AG20443 (cell line): ENCODE measurements at regions not wholly inside any gene's neighbourhood (a gene's known extent, or its start where the extent isn't known, plus 50 kb on each side); places are given as distances from the start of the nearest gene placed in this dataset.
"Not testable (repeated sequence)": the region's sequence is repeated elsewhere in the genome, so short reads cannot be mapped to it uniquely, and the experiment has no call there.

ENCODE experiments used
- DNase-seq: peaks from one replicate; pipeline ENCODE4 v3.0.0; 2012; ENCODE audit warnings: low spot score, mixed read lengths

DNA sequence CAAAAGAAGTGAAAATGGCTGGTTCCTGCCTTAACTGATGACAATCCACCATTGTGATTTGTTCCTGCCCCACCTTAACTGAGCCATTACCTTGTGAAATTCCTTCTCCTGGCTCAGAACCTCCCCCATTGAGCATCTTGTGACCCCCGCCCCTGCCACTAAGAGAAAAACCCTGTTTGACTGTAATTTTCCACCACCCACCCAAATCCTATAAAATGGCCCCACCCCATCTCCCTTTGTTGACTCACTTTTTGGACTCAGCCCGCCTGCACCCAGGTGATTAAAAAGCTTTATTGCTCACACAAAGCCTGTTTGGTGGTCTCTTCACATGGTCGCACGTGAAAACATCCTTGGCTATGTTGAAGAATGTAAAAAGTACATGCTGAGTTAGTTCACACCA, 197.6 kb upstream of the FBN2 start:
- not testable (repeated sequence) for DNase-seq

DNA sequence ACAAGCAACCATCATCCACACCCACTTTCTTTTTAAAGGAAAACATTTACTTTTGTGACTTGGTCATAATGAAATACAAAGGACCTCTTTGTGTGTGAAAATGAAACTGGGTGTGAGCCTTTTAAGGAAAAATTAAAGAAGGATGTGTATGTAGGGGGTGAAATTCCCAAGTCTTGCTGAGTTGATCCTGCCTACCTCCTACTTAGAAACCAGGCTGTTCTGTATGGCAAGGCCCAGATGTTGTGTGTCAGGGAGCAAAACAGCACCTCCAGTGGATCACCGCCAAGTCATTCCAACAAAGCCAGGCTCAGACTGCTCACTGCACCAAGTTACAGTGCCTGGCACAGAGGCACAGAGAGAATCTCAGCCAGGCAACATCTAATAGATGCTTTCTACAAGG, 198.5 kb upstream of the FBN2 start:
- no peak for DNase-seq

GRCh38 chr5:128749136-128749898, 211.3 kb upstream of the FBN2 start:
- DNase-seq: no peak

DNA sequence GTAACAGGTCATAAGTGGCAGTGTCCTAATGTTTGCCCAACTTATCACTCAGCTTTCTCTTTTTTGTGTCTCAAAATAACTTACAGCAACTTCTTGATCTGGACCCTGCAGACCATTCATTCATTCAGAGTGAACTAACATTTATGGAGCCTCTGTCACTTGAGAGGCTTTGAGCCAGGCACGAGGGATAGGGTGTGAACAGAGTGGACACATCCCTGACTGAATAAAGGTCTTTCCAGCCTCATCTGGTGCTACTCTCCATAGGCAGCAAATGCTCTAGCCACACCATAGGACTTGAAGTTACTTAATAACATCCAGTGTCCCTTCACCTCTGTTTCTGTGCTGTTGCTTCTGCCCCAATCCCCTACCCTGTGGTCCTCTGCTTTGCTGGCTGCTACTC, 212.1 kb upstream of the FBN2 start:
- DNase-seq: no peak

GRCh38 chr5:128757196-128757959, 207.9 kb upstream of the SLC27A6 start:
- no peak for DNase-seq

GRCh38 chr5:128762661-128763306, 202.5 kb upstream of the SLC27A6 start:
- no peak for DNase-seq

DNA sequence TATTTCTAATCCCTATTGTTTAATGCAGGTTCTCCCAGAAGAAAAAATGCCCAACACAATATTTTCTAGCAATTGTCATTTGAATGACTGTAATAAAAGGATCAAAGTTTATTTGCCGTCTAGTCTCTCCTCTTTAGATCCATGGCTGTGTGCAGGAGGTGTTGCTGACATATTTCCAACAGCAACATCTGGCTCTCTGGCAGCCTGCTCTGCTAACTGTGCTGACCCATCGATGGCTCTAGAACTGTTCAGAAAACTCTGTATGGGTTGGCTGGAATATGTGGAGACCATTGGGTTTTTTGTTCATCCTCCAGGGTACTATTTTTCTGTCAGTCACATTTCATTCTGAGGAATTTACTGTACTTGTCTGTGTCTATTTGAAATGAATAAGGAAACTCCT, 202.0 kb upstream of the SLC27A6 start:
- no peak for DNase-seq

- no peak for DNase-seq
These were observed 200.5 kb upstream of the SLC27A6 start for GRCh38 chr5:128764601-128765310.

DNA sequence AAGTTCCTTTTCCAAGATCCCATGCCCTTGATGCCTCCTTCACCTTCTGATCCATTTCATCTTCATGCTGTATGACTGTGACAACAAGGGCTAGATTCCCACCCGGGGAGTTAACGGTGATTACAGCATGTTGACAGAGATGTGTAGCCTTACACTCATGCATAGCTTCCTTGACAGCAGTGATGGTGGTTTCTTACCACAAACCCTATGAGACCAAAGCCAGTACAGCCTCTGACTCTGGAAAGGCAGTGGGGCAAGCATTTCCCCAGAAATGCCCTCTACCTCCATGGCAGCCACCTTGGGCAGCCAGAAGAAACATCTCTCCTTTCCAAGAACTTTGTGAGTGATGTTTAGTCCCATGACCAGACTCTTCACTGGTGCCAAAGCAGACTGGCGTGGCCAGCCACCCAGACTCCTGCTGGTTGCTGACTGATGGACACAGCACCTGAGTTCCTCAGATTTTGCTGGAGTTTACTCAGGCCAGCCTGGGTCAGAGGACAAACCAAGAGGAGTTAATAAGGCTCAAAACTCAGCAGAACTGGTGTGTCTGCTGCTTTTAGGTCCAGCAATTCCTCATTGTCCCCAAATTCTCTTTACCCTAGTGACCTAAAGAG, 199.7 kb upstream of the SLC27A6 start:
- DNase-seq: no peak

- no peak for DNase-seq
These were observed 198.9 kb upstream of the SLC27A6 start for GRCh38 chr5:128766406-128766805.

DNA sequence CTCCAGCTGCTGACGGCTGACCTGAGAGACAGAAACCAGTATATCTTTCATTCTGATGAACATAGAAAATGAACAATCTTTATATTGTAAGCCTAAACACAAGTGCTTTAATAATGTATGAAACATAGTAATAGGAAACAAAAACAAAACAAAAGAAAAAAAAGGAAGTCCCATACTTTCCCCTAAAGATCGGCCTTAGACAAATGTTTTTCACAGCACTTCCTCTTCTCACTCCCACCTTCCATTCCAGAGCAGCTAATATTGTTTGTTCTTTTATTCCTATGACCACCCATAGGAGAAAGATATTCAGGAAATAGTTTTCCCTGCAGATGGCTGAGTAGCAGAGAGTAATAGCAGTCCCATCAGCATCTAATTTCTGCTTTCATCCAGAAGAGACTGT, 194.4 kb upstream of the SLC27A6 start:
- no peak for DNase-seq

DNA sequence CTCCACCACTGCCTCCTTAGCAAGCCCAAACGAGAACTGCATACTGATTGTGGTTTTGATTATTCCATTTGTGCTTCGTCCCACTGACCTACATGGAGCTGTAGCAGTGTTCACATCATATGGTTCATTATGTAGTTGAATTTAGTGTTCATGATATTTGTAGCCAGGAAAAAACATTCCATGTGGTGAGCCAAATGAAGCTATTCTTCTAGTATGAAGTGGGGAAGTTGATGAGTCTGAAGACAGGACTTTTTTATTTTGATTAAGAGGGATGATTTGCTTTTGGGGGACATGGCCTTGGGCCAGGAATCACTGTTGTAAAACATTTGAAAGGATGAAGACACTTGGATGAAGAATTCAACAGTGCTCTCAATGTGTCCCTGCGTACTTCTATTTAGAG, 192.9 kb upstream of the SLC27A6 start:
- DNase-seq: no peak

DNA sequence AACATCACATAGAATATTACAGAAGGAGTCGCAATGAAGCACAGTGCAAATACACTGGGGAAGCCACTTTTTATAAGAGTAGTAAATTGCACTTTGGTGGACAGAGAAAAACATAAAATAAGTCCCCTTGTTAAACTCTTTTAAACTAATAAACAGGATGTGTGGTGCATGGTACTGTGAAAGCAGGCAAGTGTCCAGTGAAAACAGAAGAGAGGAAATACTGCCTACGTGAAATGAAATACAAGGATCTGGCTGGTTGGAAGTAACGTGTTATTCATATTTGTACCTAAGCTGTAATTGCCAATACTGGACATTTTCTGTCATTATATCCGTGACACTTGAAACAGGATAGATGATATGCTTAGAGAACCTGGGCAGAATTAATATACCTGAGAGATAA, 191.9 kb upstream of the SLC27A6 start:
- DNase-seq: no peak

DNA sequence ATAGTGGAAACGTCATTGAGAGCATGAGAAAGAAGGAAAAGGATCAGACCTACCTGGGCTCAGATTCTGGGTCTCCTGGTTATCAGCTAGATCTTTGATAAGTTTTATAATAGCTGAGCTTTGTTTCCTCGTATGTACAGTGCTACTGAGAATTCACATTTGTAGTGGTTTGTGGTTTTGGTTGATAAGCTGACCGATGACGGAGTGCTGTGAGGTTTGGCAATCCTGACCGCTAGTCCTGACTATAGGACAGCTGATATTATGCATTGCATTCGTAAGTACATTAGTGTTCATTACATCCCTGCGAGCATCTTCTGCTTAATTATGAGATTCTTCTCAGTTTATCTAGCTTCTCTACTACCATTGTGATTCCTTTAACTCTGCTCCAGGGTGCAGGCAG, 190.7 kb upstream of the SLC27A6 start:
- DNase-seq: no peak

DNA sequence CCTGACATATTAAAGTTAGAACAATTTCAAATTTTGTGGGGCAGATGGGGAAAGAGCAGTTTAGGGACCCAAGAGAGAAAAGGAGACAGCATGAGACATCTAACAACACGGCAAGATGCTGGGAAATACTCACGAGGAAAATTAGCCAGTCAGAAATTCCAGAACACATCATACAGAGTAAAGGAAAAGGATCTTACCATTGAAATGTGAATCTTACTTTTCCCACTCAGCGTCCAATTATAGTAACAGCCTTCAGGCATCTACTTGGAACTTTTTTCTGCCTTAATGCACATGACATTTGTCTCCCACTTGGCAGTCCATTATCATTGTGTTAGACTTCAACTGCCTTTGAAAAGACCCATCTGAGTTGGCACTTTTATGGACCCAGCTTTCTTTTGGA, 189.7 kb upstream of the SLC27A6 start:
- no peak for DNase-seq

DNA sequence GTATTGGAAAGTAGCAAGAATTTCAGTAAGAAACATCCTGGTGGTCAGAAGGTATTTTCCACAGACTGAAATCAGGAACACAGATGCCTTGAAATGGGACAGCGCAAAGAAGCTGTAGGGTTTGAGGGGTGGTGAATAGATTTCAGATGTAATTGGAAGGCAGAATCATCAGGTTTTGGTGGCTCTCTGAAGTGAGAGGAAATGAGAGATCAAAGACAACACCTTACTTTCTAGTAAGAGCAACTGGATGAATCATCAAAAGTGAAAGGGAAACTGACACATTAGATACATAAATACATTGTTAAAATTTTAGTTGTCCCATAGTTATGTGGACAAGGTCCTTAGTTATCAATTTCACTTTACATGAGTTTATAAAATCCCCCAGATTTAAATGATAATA, 188.2 kb upstream of the SLC27A6 start:
- DNase-seq: no peak

DNA sequence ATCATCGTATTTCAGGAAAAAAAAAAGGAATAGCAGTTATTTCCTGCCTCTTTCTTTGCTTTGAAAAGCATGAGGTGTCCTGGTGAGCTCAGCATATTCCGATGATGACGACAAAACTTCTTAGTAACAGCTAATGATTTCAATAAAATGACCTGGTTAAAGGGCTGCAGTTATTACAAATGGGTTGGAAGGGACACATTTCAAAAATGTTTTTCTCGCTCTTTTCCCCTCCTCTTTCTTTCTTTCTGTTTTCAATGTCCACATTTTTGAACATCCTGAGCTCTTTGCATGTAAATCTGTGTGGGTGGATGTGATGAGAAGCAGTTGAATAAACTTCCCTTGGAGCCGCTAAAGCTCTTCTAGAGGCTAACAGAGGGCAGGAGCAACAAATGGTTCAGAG, 186.8 kb upstream of the SLC27A6 start:
- no peak for DNase-seq

DNA sequence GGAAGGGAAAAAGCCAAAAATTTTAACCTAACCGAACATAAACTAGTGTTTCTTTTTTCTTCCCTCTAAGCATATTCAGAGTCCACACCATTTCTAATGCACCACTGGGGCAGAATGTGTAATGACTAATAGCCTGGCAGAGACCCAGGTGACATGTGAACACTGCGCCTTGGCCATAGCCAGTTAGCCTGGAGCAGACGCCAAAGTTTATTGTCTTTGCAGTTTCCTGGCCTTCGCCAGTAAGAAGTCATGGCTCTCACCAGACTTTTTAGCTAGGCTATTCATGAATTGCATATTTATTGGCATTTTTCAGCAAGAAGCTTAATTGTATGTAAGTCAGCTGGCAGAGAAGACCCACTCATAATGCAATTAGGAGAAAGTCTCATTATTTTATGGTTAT, 182.8 kb upstream of the SLC27A6 start:
- no peak for DNase-seq

DNA sequence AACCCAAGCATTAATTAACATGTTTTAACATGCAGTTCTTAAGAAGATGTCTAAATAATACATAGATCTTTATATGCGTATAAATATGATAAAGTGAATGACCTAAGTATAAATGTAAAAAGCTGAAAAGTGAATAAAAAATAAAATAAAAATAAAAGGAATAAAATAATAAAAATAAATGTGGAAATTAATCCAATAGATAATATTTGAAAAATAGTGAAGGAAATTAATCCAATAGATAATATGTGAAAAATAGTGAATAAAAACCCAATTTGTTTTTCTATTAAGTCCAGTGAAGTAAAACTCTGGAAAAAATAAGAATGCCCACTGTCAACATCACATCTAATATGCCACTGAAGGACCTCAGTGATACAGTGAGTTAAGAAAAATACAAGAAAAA, 180.6 kb upstream of the SLC27A6 start:
- DNase-seq: no peak

- no peak for DNase-seq
These were observed 174.0 kb upstream of the SLC27A6 start for GRCh38 chr5:128791312-128791711.

DNA sequence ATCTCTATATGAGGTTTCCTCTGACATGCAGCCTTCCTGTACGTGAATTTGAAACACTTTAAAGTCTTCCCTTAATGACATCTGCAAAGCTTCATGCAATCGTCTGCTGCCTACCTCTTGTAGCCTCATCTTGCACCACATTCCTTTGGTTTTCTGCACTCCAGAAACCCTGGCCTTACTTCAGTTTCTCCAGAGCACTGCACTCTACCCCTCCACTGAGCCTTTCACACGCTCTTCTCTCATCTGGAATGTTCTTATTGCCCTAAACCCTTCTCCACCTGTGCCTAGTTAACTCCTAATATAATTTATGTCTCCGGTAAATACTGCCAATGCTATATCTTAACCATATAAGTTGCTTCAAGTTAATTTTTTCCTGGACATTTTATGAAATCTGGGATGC, 168.8 kb upstream of the SLC27A6 start:
- no peak for DNase-seq

DNA sequence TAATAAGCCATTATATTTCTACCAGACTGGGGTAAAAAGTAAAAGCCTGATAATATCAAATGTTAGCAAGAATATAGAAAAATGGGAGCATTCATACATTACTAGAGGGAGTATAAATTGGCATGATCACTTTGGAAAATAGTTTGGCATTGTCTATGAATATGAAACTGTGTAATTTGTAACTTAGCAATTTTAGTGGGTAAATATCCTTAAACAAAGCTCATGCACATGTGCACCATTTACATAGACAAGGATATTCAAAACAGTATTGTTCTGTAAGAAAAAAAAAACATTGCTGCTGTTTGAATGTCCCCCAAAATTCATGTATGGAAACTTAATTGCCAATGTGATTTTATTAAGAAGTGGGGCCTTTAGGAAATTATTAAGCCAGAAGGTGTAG, 166.4 kb upstream of the SLC27A6 start:
- DNase-seq: no peak
